ENCODE measurements at regions not wholly inside any gene's neighbourhood (a gene's known extent, or its start where the extent isn't known, plus 50 kb on each side); places are given as distances from the start of the nearest gene placed in this dataset.
"Not testable (repeated sequence)": the region's sequence is repeated elsewhere in the genome, so short reads cannot be mapped to it uniquely, and the experiment has no call there.

DNA sequence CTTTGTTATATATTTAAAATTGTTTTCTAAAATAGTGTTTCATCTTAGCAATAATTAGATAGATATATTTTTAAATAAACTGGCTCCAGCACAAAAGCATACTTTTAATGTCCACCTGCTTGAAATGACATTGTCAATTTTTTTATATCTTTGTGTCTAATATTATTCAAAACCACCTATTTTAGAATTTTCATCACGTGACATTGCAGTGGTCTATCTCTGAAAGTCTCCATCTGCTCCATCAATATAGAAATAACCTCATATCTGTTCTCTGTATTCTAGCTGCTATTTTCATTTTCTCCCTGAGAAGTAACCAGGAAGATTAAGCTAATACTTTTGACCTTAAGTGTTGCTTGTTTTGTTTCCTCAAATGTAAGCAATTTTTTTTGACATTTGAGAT lies 248.0 kb upstream of the CNTNAP5 start:
- no peak for DNase-seq (ENCODE audit: extremely low spot score)
- CTCF ChIA-PET: no interaction called here
- POLR2A ChIA-PET: no interaction called here
- TF ChIP-seq SP1 (IDR thresholded peaks at IDR 0.05): no peak
- TF ChIP-seq CTBP1 (IDR thresholded peaks at IDR 0.05; ENCODE audit: borderline replicate concordance): no peak
- no peak for TF ChIP-seq LEF1 (IDR thresholded peaks at IDR 0.05; ENCODE audit: borderline replicate concordance)
- TF ChIP-seq HDGF (IDR thresholded peaks at IDR 0.05; ENCODE audit: borderline replicate concordance): no peak
- TF ChIP-seq FOXM1 (IDR thresholded peaks at IDR 0.05; ENCODE audit: borderline replicate concordance): no peak
- TF ChIP-seq, protein P1, sequence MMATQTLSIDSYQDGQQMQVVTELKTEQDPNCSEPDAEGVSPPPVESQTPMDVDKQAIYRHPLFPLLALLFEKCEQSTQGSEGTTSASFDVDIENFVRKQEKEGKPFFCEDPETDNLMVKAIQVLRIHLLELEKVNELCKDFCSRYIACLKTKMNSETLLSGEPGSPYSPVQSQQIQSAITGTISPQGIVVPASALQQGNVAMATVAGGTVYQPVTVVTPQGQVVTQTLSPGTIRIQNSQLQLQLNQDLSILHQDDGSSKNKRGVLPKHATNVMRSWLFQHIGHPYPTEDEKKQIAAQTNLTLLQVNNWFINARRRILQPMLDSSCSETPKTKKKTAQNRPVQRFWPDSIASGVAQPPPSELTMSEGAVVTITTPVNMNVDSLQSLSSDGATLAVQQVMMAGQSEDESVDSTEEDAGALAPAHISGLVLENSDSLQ (IDR thresholded peaks at IDR 0.05): no peak
- TF ChIP-seq BHLHE40 (IDR thresholded peaks at IDR 0.05; ENCODE audit: borderline replicate concordance): no peak
- no peak for TF ChIP-seq ELF4 (IDR thresholded peaks at IDR 0.05)
- no peak for TF ChIP-seq FOXK2 (IDR thresholded peaks at IDR 0.05)
- no peak for TF ChIP-seq SUZ12 (IDR thresholded peaks at IDR 0.05)
- TF ChIP-seq NFRKB (IDR thresholded peaks at IDR 0.05): no peak
- TF ChIP-seq TARDBP (IDR thresholded peaks at IDR 0.05): no peak

DNA sequence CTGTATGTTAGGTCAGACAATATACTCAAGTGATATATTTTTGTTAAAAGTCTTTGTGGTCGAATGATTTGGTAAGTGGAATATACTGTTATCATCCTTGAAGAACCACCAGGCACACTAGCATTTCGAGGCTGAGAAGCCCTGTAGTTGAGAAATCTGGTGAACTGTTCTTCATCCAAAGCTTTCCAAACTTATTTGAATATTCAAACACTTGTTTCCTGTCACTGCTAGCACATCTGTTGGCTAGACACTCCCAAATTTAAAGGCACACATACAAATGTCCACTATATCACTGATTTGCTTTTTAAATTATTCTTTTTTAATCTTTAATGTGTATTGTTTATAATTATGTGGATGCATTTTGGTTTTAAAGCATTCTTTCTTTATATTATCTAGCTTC lies 241.9 kb upstream of the CNTNAP5 start:
- POLR2A ChIA-PET: no interaction called here
- DNase-seq (ENCODE audit: extremely low spot score): no peak
- TF ChIP-seq NFRKB (IDR thresholded peaks at IDR 0.05) (no peak), ARNT (IDR thresholded peaks at IDR 0.05) (no peak), CTBP1 (IDR thresholded peaks at IDR 0.05; ENCODE audit: borderline replicate concordance) (no peak), ZNF384 (IDR thresholded peaks at IDR 0.05) (no peak), LEF1 (IDR thresholded peaks at IDR 0.05; ENCODE audit: borderline replicate concordance) (no peak), TARDBP (IDR thresholded peaks at IDR 0.05) (no peak), FOXM1 (IDR thresholded peaks at IDR 0.05; ENCODE audit: borderline replicate concordance) (no peak), BHLHE40 (IDR thresholded peaks at IDR 0.05; ENCODE audit: borderline replicate concordance) (no peak), SUZ12 (IDR thresholded peaks at IDR 0.05) (no peak), FOXK2 (IDR thresholded peaks at IDR 0.05) (no peak), L3MBTL2 (conservative IDR thresholded peaks at IDR 0.05) (no peak), ELF4 (IDR thresholded peaks at IDR 0.05) (no peak), SP1 (IDR thresholded peaks at IDR 0.05) (no peak), HDGF (IDR thresholded peaks at IDR 0.05; ENCODE audit: borderline replicate concordance) (no peak)
- CTCF ChIA-PET: no interaction called here

DNA sequence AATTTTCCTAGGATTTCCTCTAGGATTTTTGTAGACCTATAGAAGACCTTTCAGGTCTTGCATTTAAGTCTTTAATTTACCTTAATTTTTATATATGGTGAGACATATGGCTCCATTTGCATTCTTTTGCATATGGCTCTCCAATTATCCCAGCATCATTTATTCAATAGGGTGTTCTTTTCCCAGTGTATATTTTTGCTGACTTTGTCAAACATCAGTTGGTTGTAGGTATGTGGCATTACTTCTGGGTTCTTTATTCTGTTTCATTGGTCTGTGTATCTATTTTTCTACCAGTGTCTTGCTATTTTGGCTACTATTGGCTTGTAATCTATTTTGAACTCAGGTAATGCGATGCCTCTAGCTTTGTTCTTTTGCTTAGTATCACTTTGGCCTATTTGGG lies 239.8 kb upstream of the CNTNAP5 start:
- POLR2A ChIA-PET: no interaction called here
- DNase-seq (ENCODE audit: extremely low spot score): no peak
- no peak for TF ChIP-seq SUZ12 (IDR thresholded peaks at IDR 0.05)
- TF ChIP-seq SP1 (IDR thresholded peaks at IDR 0.05): no peak
- TF ChIP-seq, protein P1 (IDR thresholded peaks at IDR 0.05): no peak
- CTCF ChIA-PET: no interaction called here

DNA sequence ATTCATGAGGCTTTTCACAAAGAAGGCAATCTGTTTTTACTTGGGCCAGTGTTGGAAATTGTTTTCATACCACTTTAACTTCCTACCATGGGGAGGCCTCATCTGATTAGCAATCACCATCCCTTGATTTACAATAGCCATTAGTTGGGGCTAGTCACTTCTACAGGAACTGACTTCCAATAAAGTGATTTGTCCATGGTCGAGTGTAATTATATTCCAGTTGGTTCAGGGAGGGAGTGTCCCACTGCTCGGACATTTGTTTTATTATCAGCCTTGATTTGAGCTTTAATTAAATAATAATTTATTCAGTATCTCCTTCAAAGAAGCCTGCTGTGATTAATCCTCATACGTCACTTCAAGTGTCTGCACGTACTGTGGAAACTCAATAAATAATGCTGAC lies 233.9 kb upstream of the CNTNAP5 start:
- no peak for DNase-seq (ENCODE audit: extremely low spot score)
- ChIA-PET POLR2A (no interaction called here), CTCF (no interaction called here)
- TF ChIP-seq L3MBTL2 (conservative IDR thresholded peaks at IDR 0.05) (no peak), NFRKB (IDR thresholded peaks at IDR 0.05) (no peak), FOXK2 (IDR thresholded peaks at IDR 0.05) (no peak), FOXA1 (IDR thresholded peaks at IDR 0.05) (no peak), SP1 (IDR thresholded peaks at IDR 0.05) (no peak), HDGF (IDR thresholded peaks at IDR 0.05; ENCODE audit: borderline replicate concordance) (no peak), BHLHE40 (IDR thresholded peaks at IDR 0.05; ENCODE audit: borderline replicate concordance) (no peak), ELF4 (IDR thresholded peaks at IDR 0.05) (no peak), FOXM1 (IDR thresholded peaks at IDR 0.05; ENCODE audit: borderline replicate concordance) (no peak), CTBP1 (IDR thresholded peaks at IDR 0.05; ENCODE audit: borderline replicate concordance) (no peak), ARNT (IDR thresholded peaks at IDR 0.05) (no peak), SUZ12 (IDR thresholded peaks at IDR 0.05) (no peak), ZNF384 (IDR thresholded peaks at IDR 0.05) (no peak), LEF1 (IDR thresholded peaks at IDR 0.05; ENCODE audit: borderline replicate concordance) (no peak), TARDBP (IDR thresholded peaks at IDR 0.05) (no peak)
- TF ChIP-seq, protein P1 (IDR thresholded peaks at IDR 0.05): no peak

DNA sequence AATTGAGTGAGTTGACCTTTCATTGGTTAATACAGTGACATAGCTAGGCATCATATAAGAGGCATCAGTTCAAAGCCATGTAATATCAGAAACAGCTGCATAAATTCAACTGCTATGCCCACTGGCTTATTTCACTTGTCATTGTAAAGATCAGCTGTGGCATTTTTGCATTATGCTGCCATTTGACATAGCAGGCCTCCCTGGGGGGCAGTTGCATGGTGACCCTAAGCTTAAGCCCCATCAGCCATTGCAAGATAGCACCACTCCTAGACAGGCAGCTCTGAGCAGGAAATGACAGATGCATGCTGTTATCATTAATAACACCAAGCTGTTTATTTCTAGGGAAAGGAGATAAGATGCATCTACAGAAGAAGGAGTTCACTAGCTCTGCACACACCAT lies 233.4 kb upstream of the CNTNAP5 start:
- TF ChIP-seq ELF4 (IDR thresholded peaks at IDR 0.05) (no peak), L3MBTL2 (conservative IDR thresholded peaks at IDR 0.05) (no peak), FOXA1 (IDR thresholded peaks at IDR 0.05) (no peak), CTBP1 (IDR thresholded peaks at IDR 0.05; ENCODE audit: borderline replicate concordance) (no peak), BHLHE40 (IDR thresholded peaks at IDR 0.05; ENCODE audit: borderline replicate concordance) (no peak)
- ChIA-PET CTCF (no interaction called here), POLR2A (no interaction called here)
- no peak for DNase-seq (ENCODE audit: extremely low spot score)

DNA sequence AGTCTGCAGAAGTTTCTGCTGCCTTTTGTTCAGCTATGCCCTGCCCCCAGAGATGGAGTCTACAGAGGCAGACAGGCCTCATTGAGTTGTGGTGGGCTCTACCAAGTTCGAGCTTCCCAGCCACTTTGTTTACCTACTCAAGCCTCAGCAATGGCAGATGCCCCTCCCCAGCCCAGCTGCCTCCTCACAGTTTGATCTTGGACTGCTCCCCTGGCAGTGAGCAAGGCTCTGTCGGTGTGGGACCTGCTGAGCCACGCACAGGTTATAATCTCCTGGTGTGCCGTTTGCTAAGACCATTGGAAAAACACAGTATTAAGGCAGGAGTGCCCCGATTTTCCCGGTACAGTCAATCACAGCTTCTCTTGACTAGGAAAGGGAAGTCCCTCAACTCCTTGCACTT lies 221.0 kb upstream of the CNTNAP5 start:
- CTCF ChIA-PET; DNase-seq (ENCODE audit: extremely low spot score); POLR2A ChIA-PET: not testable (repeated sequence)

DNA sequence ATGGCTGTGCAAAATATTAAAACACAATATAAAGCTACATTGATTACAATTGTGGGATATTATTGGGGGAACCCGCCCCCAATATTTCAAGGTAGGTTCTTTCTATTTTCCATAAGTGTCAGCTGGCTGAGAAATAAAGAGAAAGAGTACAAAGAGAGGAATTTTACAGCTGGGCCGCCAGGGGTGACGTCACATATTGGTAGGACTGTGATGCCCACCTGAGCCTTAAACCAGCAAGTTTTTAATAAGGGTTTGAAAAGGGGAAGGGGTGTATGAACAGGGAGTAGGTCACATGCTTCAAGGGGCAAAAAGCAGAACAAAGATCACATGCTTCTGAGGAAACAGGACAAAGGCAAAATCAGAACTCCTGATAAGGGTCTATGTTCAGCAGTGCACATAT lies 219.3 kb upstream of the CNTNAP5 start:
- not testable (repeated sequence) for DNase-seq (ENCODE audit: extremely low spot score)

More for the DNA sequence above, 219.3 kb upstream of the CNTNAP5 start:
- POLR2A ChIA-PET, CTCF ChIA-PET: not testable (repeated sequence)
